K562 (cell line): ENCODE measurements at regions not wholly inside any gene's neighbourhood (a gene's known extent, or its start where the extent isn't known, plus 50 kb on each side); places are given as distances from the start of the nearest gene placed in this dataset.

ENCODE experiments used
- ATAC-seq: fragments of 200-7000 bp; cut with Tn5 transposase; 3 replicates; pipeline ENCODE4 v1.9.1; 2020; ENCODE audit warnings: moderate library complexity
- BruUV-seq: library from RNA; stranded (reverse); fragments of 400-500 nt; replicated peaks from 2 replicates; lab custom pipeline; 2021; lab: Mats Ljungman, UMichigan
- CTCF ChIA-PET: fragments of 300-600 bp; formaldehyde crosslinking; extraction: SDS; loops from one replicate; lab custom pipeline; 2021; ENCODE audit warnings: low intra/inter-chr PET ratio; lab: Yijun Ruan, JAX
- POLR2A ChIA-PET: fragments of 300-600, 350-650 bp; sonication (Branson Sonifier 250); formaldehyde crosslinking; extraction: SDS; loops from one replicate; lab custom pipeline; 2021; ENCODE audit warnings: antibody characterized with exemption, inconsistent platforms; lab: Yijun Ruan, JAX
- DNase-seq, 4 experiments: peaks; one replicate each; pipeline versions ENCODE4 v3.0.0 to v3.0.0-alpha.2; 2011 to 2018; ENCODE audit warnings: low spot score in 3 of 4, mixed read lengths in 3 of 4; ENCODE audit errors: extremely low read depth in 1 of 4
- FAIRE-seq: peaks from 2 replicates; lab custom pipeline; 2011; peaks lifted over from hg19 to GRCh38; lab: Jason Lieb, UNC
- H2AFZ ChIP-seq: 2 replicates; pipeline ENCODE4 v1.6.0; 2011; ENCODE audit warnings: low read depth, low read length, control low read depth, inconsistent platforms
- H3K27ac ChIP-seq: fragments of 200-600 bp; 3 replicates; pipeline ENCODE4 v1.8.0; 2011; ENCODE audit warnings: low read depth, mild to moderate bottlenecking, control low read depth, inconsistent platforms, low read length, moderate library complexity, mixed read lengths; ENCODE audit errors: extremely low read depth
- H3K27me3 ChIP-seq, 2 experiments: fragments of 300-600 bp in 1 of 2; 2 replicates in 1 of 2; 3 replicates in 1 of 2; pipeline versions ENCODE4 v1.6.0 to v1.8.0; 2011; ENCODE audit warnings: inconsistent platforms in 2 of 2, low read length in 2 of 2, mild to moderate bottlenecking in 1 of 2, mixed read lengths in 1 of 2, moderate library complexity in 1 of 2; ENCODE audit not compliant: control insufficient read depth in 2 of 2, insufficient read depth in 2 of 2
- H3K36me3 ChIP-seq: fragments of 300-600 bp; 3 replicates; pipeline ENCODE4 v1.8.0; 2011; ENCODE audit warnings: mild to moderate bottlenecking, low read length, inconsistent platforms; ENCODE audit not compliant: control insufficient read depth, insufficient read depth
- H3K4me1 ChIP-seq, 2 experiments: fragments of 200-600 bp in 1 of 2; replicated peaks in 1 of 2; 2 replicates in 1 of 2; 3 replicates in 1 of 2; pipeline versions ENCODE4 v1.5.1 to v1.8.0; 2011; ENCODE audit warnings: inconsistent platforms in 2 of 2, low read length in 2 of 2, mild to moderate bottlenecking in 1 of 2, mixed read lengths in 1 of 2, moderate library complexity in 1 of 2; ENCODE audit not compliant: control insufficient read depth in 2 of 2, insufficient read depth in 2 of 2
- H3K4me2 ChIP-seq: 2 replicates; pipeline ENCODE4 v1.6.1; 2011; ENCODE audit warnings: low read length, control low read depth, inconsistent platforms, mixed read lengths; ENCODE audit not compliant: insufficient read depth
- H3K4me3 ChIP-seq: fragments of 200-600 bp; sonication (generic), shearing (Covaris generic); 2 replicates; pipeline ENCODE4 v1.5.1; 2016; ENCODE audit warnings: control low read depth, inconsistent platforms
- H3K79me2 ChIP-seq: fragments of 200-600 bp; 3 replicates; pipeline ENCODE4 v1.8.0; 2011; ENCODE audit warnings: low read length, inconsistent platforms; ENCODE audit not compliant: control insufficient read depth, insufficient read depth
- H3K9ac ChIP-seq, 2 experiments: 2 replicates each; pipeline versions ENCODE4 v1.6.0 to v1.6.1; 2011; ENCODE audit warnings: low read depth in 2 of 2, low read length in 2 of 2, control low read depth in 1 of 2, inconsistent platforms in 1 of 2, mild to moderate bottlenecking in 1 of 2, mixed read lengths in 1 of 2; ENCODE audit not compliant: insufficient read depth in 1 of 2
- H3K9me1 ChIP-seq: one replicate; pipeline ENCODE4 v1.6.0; 2011; ENCODE audit warnings: inconsistent platforms, mild to moderate bottlenecking, low read length, moderate library complexity; ENCODE audit not compliant: control insufficient read depth, insufficient read depth
- H3K9me3 ChIP-seq: replicated peaks from 2 replicates; pipeline ENCODE4 v1.5.1; 2011; ENCODE audit warnings: low read depth, low read length, inconsistent platforms; ENCODE audit not compliant: control insufficient read depth, insufficient read depth
- H4K20me1 ChIP-seq: replicated peaks from 2 replicates; pipeline ENCODE4 v1.6.1; 2011; ENCODE audit warnings: low read length, inconsistent platforms, mixed read lengths; ENCODE audit not compliant: control insufficient read depth, insufficient read depth
- ARHGAP35 ChIP-seq: fragments of 450-650 bp; IDR thresholded peaks from 2 replicates; pipeline ENCODE4 v1.6.1; 2018; ENCODE audit not compliant: partially characterized antibody
- CBFA2T2 ChIP-seq: fragments of 450-650 bp; conservative IDR thresholded peaks from 2 replicates; pipeline ENCODE4 v1.6.1; 2017; ENCODE audit warnings: mild to moderate bottlenecking
- RHOXF2B ChIP-seq: fragments of 250-450 bp; sonication (Bioruptor Pico); conservative IDR thresholded peaks from 2 replicates; pipeline ENCODE4 v1.5.1; 2021
- TBP ChIP-seq: optimal IDR thresholded peaks from 2 replicates; pipeline ENCODE3; 2011; ENCODE audit warnings: low read depth, low read length, improper control_type of control experiment
- ZNF217 ChIP-seq: sonication (generic); formaldehyde crosslinking; IDR thresholded peaks from 2 replicates; pipeline ENCODE4 v1.8.0; 2022; ENCODE audit warnings: mild to moderate bottlenecking, missing genetic modification reagents
- ZNF780A ChIP-seq: fragments of 250-450 bp; sonication (Bioruptor Pico); IDR thresholded peaks from 2 replicates; pipeline ENCODE4 v1.5.0; 2021; ENCODE audit warnings: mild to moderate bottlenecking
- WGBS: fragments of 100-300 bp; shearing (Covaris generic); methylation state at CpG from one replicate; pipeline ENCODE4 v1.1.6; 2016; ENCODE audit warnings: low coverage, mixed read lengths; ENCODE audit not compliant: insufficient coverage; ENCODE audit errors: missing lambda C conversion rate; 5-methylcytosine and 5-hydroxymethylcytosine counted together
- in situ Hi-C: fragments of 300-500 bp; cut with MboI; formaldehyde crosslinking; loops from 4 replicates; pipeline ENCODE4 v1.15.0; 2018; ENCODE audit warnings: inconsistent platforms, mixed read lengths
- intact Hi-C: fragments of 100-400 bp; cut with micrococcal nuclease; formaldehyde crosslinking; loops from 2 replicates; pipeline ENCODE4 v1.14.2; 2022

DNA sequence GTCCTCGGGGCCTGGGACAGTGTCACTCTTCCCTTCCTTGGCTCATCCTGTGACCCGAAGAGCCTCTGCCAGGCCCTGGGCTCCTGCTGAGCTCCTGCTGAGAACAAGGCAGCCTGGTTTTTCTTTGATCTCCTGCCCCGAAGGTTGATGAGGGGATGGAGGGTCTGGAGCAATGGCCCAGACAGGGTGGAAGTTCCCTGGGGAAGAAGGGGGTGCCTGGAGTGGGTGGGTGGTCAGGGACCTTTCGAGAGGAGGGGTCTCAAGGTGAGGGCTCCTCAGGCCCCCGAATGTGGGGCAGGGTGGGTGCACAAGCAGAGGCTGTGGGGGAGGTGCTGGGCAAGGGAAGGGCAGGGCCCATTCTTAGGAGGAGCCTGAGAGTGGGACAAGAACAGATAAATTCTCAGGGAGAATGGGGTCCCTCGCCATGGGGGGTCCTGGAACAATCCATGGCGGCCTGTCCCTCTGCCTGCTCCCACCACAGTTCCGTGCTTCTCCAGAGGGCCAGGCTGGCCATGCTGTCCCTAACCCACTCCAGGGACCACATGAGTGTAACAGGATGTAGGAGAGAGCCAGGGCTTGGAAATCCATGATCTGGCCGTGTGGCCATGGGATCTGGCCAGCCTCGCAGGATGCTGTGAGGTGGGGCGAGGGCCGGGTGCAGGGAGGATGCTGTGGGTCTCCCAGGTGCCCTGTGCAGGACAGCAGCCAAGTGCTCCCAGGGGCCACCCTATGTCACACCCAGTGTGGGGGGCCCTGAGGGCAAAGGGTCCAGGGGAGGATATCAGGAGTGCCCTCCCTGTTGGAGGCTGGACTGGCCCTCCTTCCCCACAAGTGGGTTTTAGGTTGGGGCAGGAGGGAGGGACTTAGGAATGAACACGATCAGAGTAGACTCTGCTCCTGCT, 128.5 kb upstream of the LPCAT1 start (continued):
- no peak for TF ChIP-seq CBFA2T2

GRCh38 chr5:1651250-1651649, 127.5 kb upstream of the LPCAT1 start:
- Histone ChIP-seq H3K27me3 (peaks cover 22 to 34% of the 10 kb centered on the region in 2 experiments; a peak in 4 of 5 replicates), H3K4me2 (no peak overlapping the region), H3K4me3 (no peak overlapping the region), H4K20me1 (peaks cover 6% of the 10 kb centered on the region; the same call in 1 of the 2 replicates), H3K9me1 (no peaks in the 10 kb centered on the region), H3K9me3 (no peaks in the 10 kb centered on the region), H3K4me1 (peaks cover 0 to 24% of the 10 kb centered on the region in 2 experiments; a peak in 3 of 5 replicates), H3K79me2 (no peaks in the 10 kb centered on the region), H2AFZ (no peak overlapping the region), H3K36me3 (no peaks in the 10 kb centered on the region), H3K27ac (no peak overlapping the region), H3K9ac (no peak overlapping the region)
- DNase-seq: peak in 2 of 4 experiments; percentile 45
- ChIA-PET POLR2A (interaction anchor here (1.0 kb wide), 1 partner anchor 9 kb away, joined by 3 read pairs; no protein-coding TSS in a partner anchor), CTCF (no interaction called here)
- 0% methylated on average over 4 of the region's 6 CpGs for WGBS
- no TSS peak for BruUV-seq
- in situ Hi-C loops: no loop called here
- TF ChIP-seq ZNF217 (no peak), TBP (no peak), ZNF780A (CRISPR knock-in tag) (no peak), RHOXF2B (CRISPR knock-in tag) (no peak), ARHGAP35 (no peak)
- ATAC-seq: no peak
- intact Hi-C loops: no loop called here
- FAIRE-seq: no peak
